Liver (tissue), 9 donors: ENCODE measurements at regions not wholly inside any gene's neighbourhood (a gene's known extent, or its start where the extent isn't known, plus 50 kb on each side); places are given as distances from the start of the nearest gene placed in this dataset. TPM values are rescaled to one million over a fixed set of nuclear protein-coding genes. Genes with fewer than 3 reads are reported as not detected.
"Not testable (repeated sequence)": the region's sequence is repeated elsewhere in the genome, so short reads cannot be mapped to it uniquely, and the experiment has no call there.

Experiments
- DNase-seq: peaks from one replicate; pipeline ENCODE4 v3.0.0-alpha.2; 2017; ENCODE audit warnings: low spot score
- H3K27ac ChIP-seq, 2 donors: one replicate each; pipeline ENCODE4 v1.7.0; 2013; ENCODE audit warnings: inconsistent platforms in 2 of 2, low read length in 2 of 2, control low read depth in 1 of 2, low read depth in 1 of 2, mild to moderate bottlenecking in 1 of 2
- H3K27me3 ChIP-seq, 4 donors: one replicate each; pipeline versions ENCODE4 v1.6.1 to v1.7.0; 2013; ENCODE audit warnings: low read length in 3 of 4, inconsistent platforms in 1 of 4, mild to moderate bottlenecking in 1 of 4, moderate library complexity in 1 of 4; ENCODE audit not compliant: control insufficient read depth in 4 of 4, insufficient read depth in 4 of 4
- H3K36me3 ChIP-seq, 4 donors: one replicate each; pipeline versions ENCODE4 v1.6.1 to v1.7.0; 2013; ENCODE audit warnings: low read length in 3 of 4, mild to moderate bottlenecking in 3 of 4, low read depth in 1 of 4, moderate library complexity in 1 of 4; ENCODE audit not compliant: control insufficient read depth in 4 of 4, insufficient read depth in 3 of 4
- H3K4me1 ChIP-seq, 4 donors: one replicate each; pipeline versions ENCODE4 v1.6.1 to v1.7.0; 2013; ENCODE audit warnings: low read length in 3 of 4, mild to moderate bottlenecking in 3 of 4, moderate library complexity in 1 of 4; ENCODE audit not compliant: control insufficient read depth in 4 of 4, insufficient read depth in 4 of 4
- H3K4me3 ChIP-seq, 3 donors: one replicate each; pipeline versions ENCODE4 v1.6.1 to v1.7.0; 2013; ENCODE audit warnings: low read length in 3 of 3, control low read depth in 1 of 3, low read depth in 1 of 3, mild to moderate bottlenecking in 1 of 3
- H3K9ac ChIP-seq, 2 donors: one replicate each; pipeline ENCODE4 v1.7.0; 2013; ENCODE audit warnings: low read length in 2 of 2, mild to moderate bottlenecking in 2 of 2, moderate library complexity in 2 of 2, control low read depth in 1 of 2, low read depth in 1 of 2
- H3K9me3 ChIP-seq, 4 donors: one replicate each; pipeline versions ENCODE4 v1.6.1 to v1.7.0; 2013; ENCODE audit warnings: low read length in 3 of 4; ENCODE audit not compliant: control insufficient read depth in 4 of 4
- ATF3 ChIP-seq: IDR thresholded peaks from 2 replicates; pipeline ENCODE4 v1.6.1; 2016; ENCODE audit warnings: antibody characterized with exemption
- EGR1 ChIP-seq, 2 donors: IDR thresholded peaks; 2 replicates each; pipeline ENCODE4 v1.6.1; 2016 to 2018; ENCODE audit warnings: antibody characterized with exemption in 2 of 2, low read depth in 2 of 2
- FOXA1 ChIP-seq: IDR thresholded peaks from 2 replicates; pipeline ENCODE4 v1.6.1; 2016; ENCODE audit warnings: antibody characterized with exemption
- FOXA2 ChIP-seq: IDR thresholded peaks from 2 replicates; pipeline ENCODE4 v1.6.1; 2016; ENCODE audit warnings: antibody characterized with exemption
- GABPA ChIP-seq, 2 donors: IDR thresholded peaks in 1 of 2; conservative IDR thresholded peaks in 1 of 2; 2 replicates each; pipeline ENCODE4 v1.6.1; 2016; ENCODE audit warnings: antibody characterized with exemption in 2 of 2, mild to moderate bottlenecking in 1 of 2, moderate library complexity in 1 of 2
- HNF4A ChIP-seq, 2 donors: conservative IDR thresholded peaks; 2 replicates each; pipeline ENCODE4 v1.6.1; 2016; ENCODE audit warnings: antibody characterized with exemption in 2 of 2, mild to moderate bottlenecking in 2 of 2
- HNF4G ChIP-seq: IDR thresholded peaks from 2 replicates; pipeline ENCODE4 v1.6.1; 2016; ENCODE audit warnings: antibody characterized with exemption
- RAD21 ChIP-seq, 2 donors: IDR thresholded peaks; 2 replicates each; pipeline ENCODE4 v1.6.1; 2016; ENCODE audit warnings: antibody characterized with exemption in 2 of 2, mild to moderate bottlenecking in 2 of 2
- SP1 ChIP-seq: IDR thresholded peaks from 2 replicates; pipeline ENCODE4 v1.6.1; 2018; ENCODE audit warnings: antibody characterized with exemption, mild to moderate bottlenecking
- TAF1 ChIP-seq: conservative IDR thresholded peaks from 2 replicates; pipeline ENCODE4 v1.6.1; 2016; ENCODE audit warnings: antibody characterized with exemption, mild to moderate bottlenecking
- WGBS: extraction: QIAGEN DNeasy Blood & Tissue Kit; methylation state at CpG from one replicate; pipeline ENCODE4 v1.1.7; 2013; 5-methylcytosine and 5-hydroxymethylcytosine counted together
- small RNA-seq: library from RNA; depleted of rRNA; stranded (forward); fragments of <200 nt; gene quantifications from one replicate; pipeline ENCODE3, GENCODE V24; 2014
- TF ChIP-seq, protein P1 (sequence below): fragments of 150-350 bp; IDR thresholded peaks from 2 replicates; pipeline ENCODE4 v1.5.1; 2017; ENCODE audit warnings: improper control_type of control experiment, low read depth, low read length; ENCODE audit not compliant: missing input control
- donor health status: healthy.
- donor health status: healthy.
- donor health status: healthy.
- donor health status: healthy.
- donor health status: healthy.

DNA sequence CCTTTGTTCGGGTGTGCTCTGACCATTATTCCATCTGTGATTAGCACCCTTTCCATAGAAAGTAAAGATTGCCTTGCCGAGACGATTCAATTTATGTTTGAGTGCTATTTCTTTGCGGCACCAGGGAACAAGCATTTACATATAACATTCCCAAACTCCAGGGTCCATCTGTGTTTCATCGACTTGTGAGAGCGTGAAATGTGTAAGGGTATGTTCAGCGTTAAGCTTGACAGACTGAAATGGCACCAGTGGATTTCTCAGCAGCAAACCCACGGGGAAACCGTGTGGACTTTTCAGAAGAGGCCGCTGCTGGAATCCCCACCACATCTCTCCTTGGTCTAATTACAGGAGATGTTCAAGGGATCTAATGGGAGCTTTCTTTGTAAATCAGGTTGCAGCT lies 270.5 kb downstream of the TCERG1L start:
- Histone ChIP-seq H3K4me3 (no peak overlapping the region), H3K4me1 (no peaks in the 10 kb centered on the region), H3K27ac (no peak overlapping the region), H3K9ac (no peak overlapping the region), H3K36me3 (no peaks in the 10 kb centered on the region), H3K27me3 (peaks cover 0 to 3% (median 0%) of the 10 kb centered on the region in 4 donors), H3K9me3 (no peaks in the 10 kb centered on the region)
- no peak for DNase-seq
- TF ChIP-seq ATF3 (no peak), RAD21 (IDR thresholded peaks at IDR 0.05) (no peak), TAF1 (no peak), FOXA2 (no peak)
- TF ChIP-seq, protein P1, sequence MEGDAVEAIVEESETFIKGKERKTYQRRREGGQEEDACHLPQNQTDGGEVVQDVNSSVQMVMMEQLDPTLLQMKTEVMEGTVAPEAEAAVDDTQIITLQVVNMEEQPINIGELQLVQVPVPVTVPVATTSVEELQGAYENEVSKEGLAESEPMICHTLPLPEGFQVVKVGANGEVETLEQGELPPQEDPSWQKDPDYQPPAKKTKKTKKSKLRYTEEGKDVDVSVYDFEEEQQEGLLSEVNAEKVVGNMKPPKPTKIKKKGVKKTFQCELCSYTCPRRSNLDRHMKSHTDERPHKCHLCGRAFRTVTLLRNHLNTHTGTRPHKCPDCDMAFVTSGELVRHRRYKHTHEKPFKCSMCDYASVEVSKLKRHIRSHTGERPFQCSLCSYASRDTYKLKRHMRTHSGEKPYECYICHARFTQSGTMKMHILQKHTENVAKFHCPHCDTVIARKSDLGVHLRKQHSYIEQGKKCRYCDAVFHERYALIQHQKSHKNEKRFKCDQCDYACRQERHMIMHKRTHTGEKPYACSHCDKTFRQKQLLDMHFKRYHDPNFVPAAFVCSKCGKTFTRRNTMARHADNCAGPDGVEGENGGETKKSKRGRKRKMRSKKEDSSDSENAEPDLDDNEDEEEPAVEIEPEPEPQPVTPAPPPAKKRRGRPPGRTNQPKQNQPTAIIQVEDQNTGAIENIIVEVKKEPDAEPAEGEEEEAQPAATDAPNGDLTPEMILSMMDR: no peak
- WGBS: 82% methylated on average over 10 of the region's 10 CpGs

DNA sequence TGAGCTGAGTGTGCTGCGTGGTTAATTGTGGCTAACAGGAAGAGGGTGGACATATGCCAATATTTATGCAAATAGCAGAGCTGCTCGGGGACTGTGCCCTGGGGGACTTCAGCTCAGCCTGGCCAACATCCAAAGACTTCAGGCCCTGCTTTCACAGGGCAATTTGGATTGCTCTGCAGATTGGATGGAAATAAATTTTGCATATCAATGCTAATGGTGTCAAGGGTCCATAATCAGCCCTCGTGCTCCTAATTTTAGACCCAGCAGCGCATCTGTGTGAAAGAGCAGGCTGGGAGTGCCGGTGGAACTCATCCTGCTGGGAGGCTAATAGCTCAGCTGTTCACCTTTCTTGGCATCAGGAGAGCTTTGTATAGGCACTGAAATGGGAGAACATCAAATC lies 270.1 kb downstream of the TCERG1L start:
- Histone ChIP-seq H3K4me1 (no peaks in the 10 kb centered on the region), H3K4me3 (no peak overlapping the region), H3K9me3 (no peaks in the 10 kb centered on the region), H3K9ac (no peak overlapping the region), H3K27me3 (peaks cover 0 to 3% (median 0%) of the 10 kb centered on the region in 4 donors), H3K27ac (no peak overlapping the region), H3K36me3 (no peaks in the 10 kb centered on the region)
- 78% methylated on average over 5 of the region's 5 CpGs for WGBS
- DNase-seq: no peak
- TF ChIP-seq TAF1: no peak
- no peak for TF ChIP-seq HNF4G
- no peak for TF ChIP-seq GABPA (IDR thresholded peaks at IDR 0.05 in 1 of 2, conservative IDR thresholded peaks at IDR 0.05 in 1 of 2)
- no peak for TF ChIP-seq FOXA1
- TF ChIP-seq HNF4A (conservative IDR thresholded peaks at IDR 0.05): no peak
- no peak for TF ChIP-seq SP1
- TF ChIP-seq EGR1 (IDR thresholded peaks at IDR 0.05; ENCODE audit: low read depth in 2 of 2): no peak

GRCh38 chr10:131042015-131042414 lies 269.5 kb downstream of the TCERG1L start:
- H3K27me3 ChIP-seq, H3K4me1 ChIP-seq, H3K36me3 ChIP-seq, H3K9ac ChIP-seq, DNase-seq, H3K27ac ChIP-seq, H3K9me3 ChIP-seq, H3K4me3 ChIP-seq: not testable (repeated sequence)
- 66% methylated on average over 5 of the region's 6 CpGs for WGBS

Small RNA genes in the stretch of these regions (small RNA-seq; reads per million reads assigned to genes)
- gene MIR378C (not detected), gene RF00019 (not detected)
